Parathyroid adenoma (tissue), 2 donors: ENCODE measurements at regions not wholly inside any gene's neighbourhood (a gene's known extent, or its start where the extent isn't known, plus 50 kb on each side); places are given as distances from the start of the nearest gene placed in this dataset.

Experiments
- H2AFZ ChIP-seq: fragments of 300-600 bp; sonication (generic); one replicate; pipeline ENCODE4 v1.7.0; 2017; ENCODE audit warnings: antibody characterized with exemption, mild to moderate bottlenecking
- H3K27ac ChIP-seq: fragments of 300-600 bp; sonication (generic); one replicate; pipeline ENCODE4 v1.7.0; 2017
- H3K27me3 ChIP-seq: fragments of 300-600 bp; sonication (generic); one replicate; pipeline ENCODE4 v1.7.0; 2017; ENCODE audit warnings: low read length; ENCODE audit not compliant: control insufficient read depth, insufficient read depth
- H3K36me3 ChIP-seq: fragments of 300-600 bp; sonication (generic); one replicate; pipeline ENCODE4 v1.7.0; 2017; ENCODE audit warnings: low read length; ENCODE audit not compliant: control insufficient read depth, insufficient read depth
- H3K4me1 ChIP-seq: fragments of 300-600 bp; sonication (generic); one replicate; pipeline ENCODE4 v1.7.0; 2017; ENCODE audit warnings: control low read depth
- H3K4me2 ChIP-seq: fragments of 300-600 bp; sonication (generic); one replicate; pipeline ENCODE4 v1.7.0; 2017; ENCODE audit warnings: low read length
- H3K4me3 ChIP-seq: fragments of 300-600 bp; sonication (generic); one replicate; pipeline ENCODE4 v1.7.0; 2017; ENCODE audit warnings: low read depth, low read length
- H3K79me2 ChIP-seq: fragments of 300-600 bp; sonication (generic); one replicate; pipeline ENCODE4 v1.7.0; 2017; ENCODE audit warnings: control low read depth
- H3K9ac ChIP-seq: fragments of 300-600 bp; sonication (generic); one replicate; pipeline ENCODE4 v1.7.0; 2017; ENCODE audit warnings: mild to moderate bottlenecking
- H3K9me3 ChIP-seq: fragments of 300-600 bp; sonication (generic); one replicate; pipeline ENCODE4 v1.7.0; 2017; ENCODE audit warnings: low read length; ENCODE audit not compliant: control insufficient read depth
- CTCF ChIP-seq: fragments of 300-600 bp; sonication (generic); IDR thresholded peaks from one replicate; pipeline ENCODE4 v1.7.0; 2017; ENCODE audit warnings: antibody characterized with exemption, mild to moderate bottlenecking
- donor health status: primary hyperparathyroidism.

GRCh38 chr1:95366498-95366897 is 132.5 kb downstream of the RWDD3 start:
- H3K36me3 ChIP-seq: no peaks in the 10 kb centered on the region
- no peaks in the 10 kb centered on the region for H3K79me2 ChIP-seq
- H3K27ac ChIP-seq: no peak overlapping the region
- H2AFZ ChIP-seq: no peak overlapping the region
- H3K27me3 ChIP-seq: no peaks in the 10 kb centered on the region
- no peak for TF ChIP-seq CTCF
- no peak overlapping the region for H3K4me3 ChIP-seq
- H3K4me1 ChIP-seq: no peaks in the 10 kb centered on the region
- H3K9me3 ChIP-seq: no peaks in the 10 kb centered on the region
- no peak overlapping the region for H3K9ac ChIP-seq
- no peak overlapping the region for H3K4me2 ChIP-seq

DNA sequence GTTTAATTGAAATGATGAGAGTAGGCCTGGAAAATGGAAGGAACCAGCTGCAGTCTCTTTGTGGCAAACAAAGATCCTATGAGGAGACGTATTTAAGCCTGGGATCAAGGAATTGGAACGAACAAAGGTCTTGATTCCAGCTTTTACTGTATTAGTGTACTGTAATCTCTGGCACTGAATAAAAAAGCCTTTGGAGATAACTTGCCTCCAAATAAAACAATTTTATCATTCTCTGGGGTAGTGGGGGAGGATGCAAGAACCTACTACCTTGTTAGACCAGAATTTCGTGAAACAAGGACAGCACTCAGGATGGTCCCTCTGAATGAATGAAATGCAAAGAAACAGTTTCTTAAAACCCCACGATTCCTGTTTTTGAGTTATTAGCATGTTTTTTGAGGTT is 134.2 kb downstream of the RWDD3 start:
- H3K27ac ChIP-seq: no peak overlapping the region
- no peaks in the 10 kb centered on the region for H3K4me1 ChIP-seq
- H2AFZ ChIP-seq: no peak overlapping the region
- no peaks in the 10 kb centered on the region for H3K9me3 ChIP-seq
- no peaks in the 10 kb centered on the region for H3K36me3 ChIP-seq
- no peak overlapping the region for H3K4me2 ChIP-seq
- H3K9ac ChIP-seq: no peak overlapping the region
- H3K4me3 ChIP-seq: no peak overlapping the region
- no peaks in the 10 kb centered on the region for H3K27me3 ChIP-seq
- no peaks in the 10 kb centered on the region for H3K79me2 ChIP-seq
- TF ChIP-seq CTCF: no peak

DNA sequence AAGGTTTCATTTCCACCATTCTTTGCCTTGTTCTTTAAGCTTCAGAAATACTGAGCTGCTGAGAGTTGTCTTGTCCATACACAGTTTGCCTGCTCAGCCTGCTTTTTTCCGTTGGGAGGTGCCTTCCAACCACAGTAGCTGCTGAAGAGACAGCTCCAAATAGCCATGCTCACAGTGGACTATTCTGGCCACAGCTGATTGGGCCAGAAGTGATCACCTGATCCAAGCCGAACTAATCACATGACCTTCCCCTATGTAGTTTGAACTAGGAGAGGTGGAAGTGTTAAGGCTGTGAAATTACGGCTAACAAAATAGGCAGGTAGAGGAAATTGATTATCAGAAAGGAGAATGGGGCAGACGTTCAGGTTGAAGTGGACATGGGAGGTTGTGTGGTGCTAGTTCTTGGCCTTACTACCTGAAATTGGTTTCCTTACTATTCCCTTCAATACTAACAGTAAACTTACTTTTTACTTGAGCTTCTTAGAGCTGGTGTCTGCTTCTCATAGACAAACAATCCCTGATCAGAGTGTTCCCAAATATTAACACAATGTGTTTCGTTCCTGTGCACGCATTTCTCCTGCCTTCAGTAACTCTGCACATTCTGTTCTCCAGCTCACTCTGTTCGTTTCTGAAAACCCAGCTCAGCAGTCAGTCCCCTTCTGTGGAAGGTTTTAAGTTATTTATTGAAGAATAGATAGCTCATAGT is 136.1 kb downstream of the RWDD3 start:
- no peaks in the 10 kb centered on the region for H3K79me2 ChIP-seq
- H3K27me3 ChIP-seq: no peaks in the 10 kb centered on the region
- H3K36me3 ChIP-seq: no peaks in the 10 kb centered on the region
- H3K4me3 ChIP-seq: no peak overlapping the region
- no peak overlapping the region for H3K27ac ChIP-seq
- H3K9me3 ChIP-seq: no peaks in the 10 kb centered on the region
- H3K9ac ChIP-seq: no peak overlapping the region
- H3K4me2 ChIP-seq: no peak overlapping the region
- no peaks in the 10 kb centered on the region for H3K4me1 ChIP-seq
- H2AFZ ChIP-seq: no peak overlapping the region
- TF ChIP-seq CTCF: no peak

DNA sequence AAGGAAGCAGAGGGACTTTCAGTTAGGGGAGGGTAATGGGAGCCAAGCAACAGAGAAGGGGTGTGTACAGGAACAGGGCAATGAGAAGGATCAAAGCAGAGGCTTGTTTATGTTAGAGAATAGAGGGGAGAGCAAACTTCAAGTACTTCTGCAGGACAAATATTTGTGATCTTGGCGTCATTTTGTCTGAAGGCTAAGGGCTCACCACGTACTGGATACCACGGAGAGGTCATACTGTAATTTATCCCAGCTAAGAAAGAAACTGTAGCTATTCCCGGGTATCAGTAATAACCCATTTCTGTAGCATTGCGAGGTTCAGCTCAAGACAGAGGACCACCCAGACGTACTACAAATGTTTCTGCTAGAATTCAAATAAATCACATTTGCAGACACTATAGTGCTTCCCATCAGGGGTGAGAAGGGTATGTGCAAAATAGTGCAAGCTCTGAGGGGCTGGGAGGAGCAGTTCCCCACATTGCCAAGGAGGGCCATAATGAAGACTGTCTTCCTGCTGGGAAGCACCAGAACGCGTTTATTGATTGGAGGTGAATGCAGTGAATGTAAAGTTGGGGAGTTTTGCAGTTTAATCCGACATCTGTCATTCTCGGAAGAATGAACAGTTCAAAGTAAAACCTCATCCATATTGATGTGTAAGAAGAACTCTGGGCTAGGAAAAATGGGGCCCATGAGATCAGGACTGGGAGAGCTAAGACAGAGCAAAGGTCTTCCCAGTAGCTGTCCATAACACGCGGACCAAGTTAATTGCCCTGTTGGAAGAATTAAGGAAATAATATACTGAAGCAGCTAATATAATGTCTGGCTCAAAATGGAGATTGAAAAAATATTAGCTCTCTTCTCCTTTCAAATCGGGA is 136.9 kb downstream of the RWDD3 start:
- no peak overlapping the region for H3K4me2 ChIP-seq
- H3K4me1 ChIP-seq: no peaks in the 10 kb centered on the region
- no peaks in the 10 kb centered on the region for H3K36me3 ChIP-seq
- no peak overlapping the region for H2AFZ ChIP-seq
- H3K27me3 ChIP-seq: no peaks in the 10 kb centered on the region
- H3K27ac ChIP-seq: no peak overlapping the region
- H3K4me3 ChIP-seq: no peak overlapping the region
- H3K79me2 ChIP-seq: no peaks in the 10 kb centered on the region
- H3K9ac ChIP-seq: no peak overlapping the region
- no peak for TF ChIP-seq CTCF
- H3K9me3 ChIP-seq: no peaks in the 10 kb centered on the region
